AG08395 (cell line): ENCODE measurements at regions not wholly inside any gene's neighbourhood (a gene's known extent, or its start where the extent isn't known, plus 50 kb on each side); places are given as distances from the start of the nearest gene placed in this dataset.

ENCODE experiments used
- DNase-seq: peaks from one replicate; pipeline ENCODE4 v3.0.0; 2012; ENCODE audit warnings: mixed read lengths, low spot score

- no peak for DNase-seq
These were observed 94.4 kb upstream of the HDAC4 start for GRCh38 chr2:239495175-239495574.

GRCh38 chr2:239494578-239494977 lies 93.8 kb upstream of the HDAC4 start:
- DNase-seq: no peak

- no peak for DNase-seq
These were observed 88.7 kb upstream of the HDAC4 start for GRCh38 chr2:239489481-239489880.

GRCh38 chr2:239488125-239488524 lies 87.3 kb upstream of the HDAC4 start:
- no peak for DNase-seq

- no peak for DNase-seq
These were observed 86.5 kb upstream of the HDAC4 start for GRCh38 chr2:239487272-239487671.

GRCh38 chr2:239485622-239486021 lies 84.8 kb upstream of the HDAC4 start:
- no peak for DNase-seq

GRCh38 chr2:239484571-239485355 lies 83.9 kb upstream of the HDAC4 start:
- DNase-seq: no peak

GRCh38 chr2:239482778-239483712 lies 82.2 kb upstream of the HDAC4 start:
- no peak for DNase-seq

- no peak for DNase-seq
These were observed 78.7 kb upstream of the HDAC4 start for GRCh38 chr2:239479471-239479870.

GRCh38 chr2:239477591-239477990 lies 76.8 kb upstream of the HDAC4 start:
- DNase-seq: no peak

- no peak for DNase-seq
These were observed 76.2 kb upstream of the HDAC4 start for GRCh38 chr2:239476757-239477585.

GRCh38 chr2:239476029-239476756 lies 75.4 kb upstream of the HDAC4 start:
- no peak for DNase-seq

- no peak for DNase-seq
These were observed 74.6 kb upstream of the HDAC4 start for GRCh38 chr2:239475161-239476028.

GRCh38 chr2:239473211-239473805 lies 72.5 kb upstream of the HDAC4 start:
- no peak for DNase-seq

- no peak for DNase-seq
These were observed 71.5 kb upstream of the HDAC4 start for GRCh38 chr2:239472235-239472775.

GRCh38 chr2:239471011-239471792 lies 70.4 kb upstream of the HDAC4 start:
- no peak for DNase-seq

GRCh38 chr2:239470151-239470900 lies 69.5 kb upstream of the HDAC4 start:
- DNase-seq: no peak
